ENCODE measurements at regions not wholly inside any gene's neighbourhood (a gene's known extent, or its start where the extent isn't known, plus 50 kb on each side); places are given as distances from the start of the nearest gene placed in this dataset.

- in situ Hi-C loops (cut with MboI) (no loop called here), intact Hi-C loops (cut with micrococcal nuclease; ENCODE audit: unreplicated experiment) (loop anchor here (5.0 kb wide), 1 partner anchor 87 kb away; no protein-coding TSS in a partner anchor)
- RAD21 ChIA-PET (ENCODE audit: unreplicated experiment): interaction anchor here (1.3 kb wide), 1 partner anchor 89 kb away, joined by 3 read pairs; no protein-coding TSS in a partner anchor
- H2AFZ ChIP-seq (ENCODE audit: control insufficient read depth, low read depth, low read length): no peak overlapping the region
- no peaks in the 10 kb centered on the region for H3K9me3 ChIP-seq (replicated peaks; ENCODE audit: control insufficient read depth, insufficient read depth, low read length)
- H3K4me2 ChIP-seq (ENCODE audit: control insufficient read depth, insufficient read depth): no peak overlapping the region
- no peak for FAIRE-seq
- H3K27me3 ChIP-seq (replicated peaks in 1 of 2; ENCODE audit: control insufficient read depth in 2 of 2, insufficient read depth in 2 of 2, low read length in 1 of 2): no peaks in the 10 kb centered on the region
- ATAC-seq: no peak
- POLR2A ChIA-PET: no interaction called here
- no peak overlapping the region for H3K4me3 ChIP-seq
- H3K79me2 ChIP-seq (ENCODE audit: control insufficient read depth, insufficient read depth, low read length): no peaks in the 10 kb centered on the region
- H4K20me1 ChIP-seq (ENCODE audit: control insufficient read depth, insufficient read depth): no peaks in the 10 kb centered on the region
- CTCF ChIA-PET: interaction anchor here (0.6 to 3.9 kb wide), 10 partner anchors 7 to 504 kb away, joined by 3 to 24 read pairs (median 4); no protein-coding TSS in a partner anchor
- H3K27ac ChIP-seq (ENCODE audit: control insufficient read depth, insufficient read depth): no peak overlapping the region
- BruUV-seq (replicated peaks): no TSS peak
- no peaks in the 10 kb centered on the region for H3K4me1 ChIP-seq (ENCODE audit: control insufficient read depth, insufficient read depth, low read length)
- no peaks in the 10 kb centered on the region for H3K36me3 ChIP-seq (ENCODE audit: control insufficient read depth in 2 of 2, insufficient read depth in 2 of 2, low read length in 1 of 2)
- SMC1A ChIA-PET (ENCODE audit: uncharacterized antibody, unreplicated experiment): interaction anchor here (0.7 to 2.7 kb wide), 2 partner anchors 55 to 89 kb away, joined by 4 to 10 read pairs; no protein-coding TSS in a partner anchor
- no peak overlapping the region for H3K9ac ChIP-seq (ENCODE audit: control insufficient read depth, insufficient read depth, low read length)
- no peak for DNase-seq (ENCODE audit: low read depth, low spot score)
- no peak for TF ChIP-seq SUZ12 (IDR thresholded peaks at IDR 0.05; ENCODE audit: unreplicated experiment)
- no peak for TF ChIP-seq LARP7 (IDR thresholded peaks at IDR 0.05)
- TF ChIP-seq TCF7 (IDR thresholded peaks at IDR 0.05; ENCODE audit: borderline replicate concordance): no peak
- no peak for TF ChIP-seq KAT2A (conservative IDR thresholded peaks at IDR 0.05; ENCODE audit: control insufficient read depth, low read depth, low read length)
- TF ChIP-seq SMARCA5 (IDR thresholded peaks at IDR 0.05): no peak
- TF ChIP-seq ZNF384 (IDR thresholded peaks at IDR 0.05; ENCODE audit: borderline replicate concordance, low read depth, low read length): no peak
- TF ChIP-seq YBX1 (IDR thresholded peaks at IDR 0.05): no peak
- no peak for TF ChIP-seq KLF5 (IDR thresholded peaks at IDR 0.05; ENCODE audit: partially characterized antibody)
- no peak for TF ChIP-seq HCFC1 (IDR thresholded peaks at IDR 0.05; ENCODE audit: low read length)
- TF ChIP-seq, protein P1, sequence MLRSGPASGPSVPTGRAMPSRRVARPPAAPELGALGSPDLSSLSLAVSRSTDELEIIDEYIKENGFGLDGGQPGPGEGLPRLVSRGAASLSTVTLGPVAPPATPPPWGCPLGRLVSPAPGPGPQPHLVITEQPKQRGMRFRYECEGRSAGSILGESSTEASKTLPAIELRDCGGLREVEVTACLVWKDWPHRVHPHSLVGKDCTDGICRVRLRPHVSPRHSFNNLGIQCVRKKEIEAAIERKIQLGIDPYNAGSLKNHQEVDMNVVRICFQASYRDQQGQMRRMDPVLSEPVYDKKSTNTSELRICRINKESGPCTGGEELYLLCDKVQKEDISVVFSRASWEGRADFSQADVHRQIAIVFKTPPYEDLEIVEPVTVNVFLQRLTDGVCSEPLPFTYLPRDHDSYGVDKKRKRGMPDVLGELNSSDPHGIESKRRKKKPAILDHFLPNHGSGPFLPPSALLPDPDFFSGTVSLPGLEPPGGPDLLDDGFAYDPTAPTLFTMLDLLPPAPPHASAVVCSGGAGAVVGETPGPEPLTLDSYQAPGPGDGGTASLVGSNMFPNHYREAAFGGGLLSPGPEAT (IDR thresholded peaks at IDR 0.05; ENCODE audit: low read depth): no peak
- TF ChIP-seq POLR2AphosphoS5 (IDR thresholded peaks at IDR 0.05; ENCODE audit: low read length): no peak
- no peak for TF ChIP-seq HDAC2 (IDR thresholded peaks at IDR 0.05)
- TF ChIP-seq FOXK2 (IDR thresholded peaks at IDR 0.05): no peak
- no peak for TF ChIP-seq SUPT20H (IDR thresholded peaks at IDR 0.05; ENCODE audit: borderline replicate concordance, control insufficient read depth, low read depth, low read length)
- no peak for TF ChIP-seq JUNB (IDR thresholded peaks at IDR 0.05)
- TF ChIP-seq, protein P2, sequence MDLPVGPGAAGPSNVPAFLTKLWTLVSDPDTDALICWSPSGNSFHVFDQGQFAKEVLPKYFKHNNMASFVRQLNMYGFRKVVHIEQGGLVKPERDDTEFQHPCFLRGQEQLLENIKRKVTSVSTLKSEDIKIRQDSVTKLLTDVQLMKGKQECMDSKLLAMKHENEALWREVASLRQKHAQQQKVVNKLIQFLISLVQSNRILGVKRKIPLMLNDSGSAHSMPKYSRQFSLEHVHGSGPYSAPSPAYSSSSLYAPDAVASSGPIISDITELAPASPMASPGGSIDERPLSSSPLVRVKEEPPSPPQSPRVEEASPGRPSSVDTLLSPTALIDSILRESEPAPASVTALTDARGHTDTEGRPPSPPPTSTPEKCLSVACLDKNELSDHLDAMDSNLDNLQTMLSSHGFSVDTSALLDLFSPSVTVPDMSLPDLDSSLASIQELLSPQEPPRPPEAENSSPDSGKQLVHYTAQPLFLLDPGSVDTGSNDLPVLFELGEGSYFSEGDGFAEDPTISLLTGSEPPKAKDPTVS (IDR thresholded peaks at IDR 0.05; ENCODE audit: low read depth, low read length): no peak
- TF ChIP-seq CHD4 (IDR thresholded peaks at IDR 0.05): no peak
- TF ChIP-seq, protein P3, sequence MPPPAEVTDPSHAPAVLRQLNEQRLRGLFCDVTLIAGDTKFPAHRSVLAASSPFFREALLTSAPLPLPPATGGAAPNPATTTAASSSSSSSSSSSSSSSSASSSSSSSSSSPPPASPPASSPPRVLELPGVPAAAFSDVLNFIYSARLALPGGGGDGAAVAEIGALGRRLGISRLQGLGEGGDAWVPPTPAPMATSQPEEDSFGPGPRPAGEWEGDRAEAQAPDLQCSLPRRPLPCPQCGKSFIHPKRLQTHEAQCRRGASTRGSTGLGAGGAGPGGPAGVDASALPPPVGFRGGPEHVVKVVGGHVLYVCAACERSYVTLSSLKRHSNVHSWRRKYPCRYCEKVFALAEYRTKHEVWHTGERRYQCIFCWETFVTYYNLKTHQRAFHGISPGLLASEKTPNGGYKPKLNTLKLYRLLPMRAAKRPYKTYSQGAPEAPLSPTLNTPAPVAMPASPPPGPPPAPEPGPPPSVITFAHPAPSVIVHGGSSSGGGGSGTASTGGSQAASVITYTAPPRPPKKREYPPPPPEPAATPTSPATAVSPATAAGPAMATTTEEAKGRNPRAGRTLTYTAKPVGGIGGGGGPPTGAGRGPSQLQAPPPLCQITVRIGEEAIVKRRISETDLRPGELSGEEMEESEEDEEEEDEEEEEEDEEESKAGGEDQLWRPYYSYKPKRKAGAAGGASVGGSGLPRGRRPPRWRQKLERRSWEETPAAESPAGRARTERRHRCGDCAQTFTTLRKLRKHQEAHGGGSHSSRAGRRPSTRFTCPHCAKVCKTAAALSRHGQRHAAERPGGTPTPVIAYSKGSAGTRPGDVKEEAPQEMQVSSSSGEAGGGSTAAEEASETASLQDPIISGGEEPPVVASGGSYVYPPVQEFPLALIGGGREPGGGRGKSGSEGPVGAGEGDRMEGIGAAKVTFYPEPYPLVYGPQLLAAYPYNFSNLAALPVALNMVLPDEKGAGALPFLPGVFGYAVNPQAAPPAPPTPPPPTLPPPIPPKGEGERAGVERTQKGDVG (CRISPR knock-in tag; IDR thresholded peaks at IDR 0.05): no peak
- TF ChIP-seq GABPA (IDR thresholded peaks at IDR 0.05; ENCODE audit: low read depth): no peak
- TF ChIP-seq CREM (IDR thresholded peaks at IDR 0.05; ENCODE audit: low read depth): no peak
These were observed 159.5 kb downstream of the SQOR start for GRCh38 chr15:45794304-45794703.

Data from GM12878 (cell line).